ENCODE measurements at regions not wholly inside any gene's neighbourhood (a gene's known extent, or its start where the extent isn't known, plus 50 kb on each side); places are given as distances from the start of the nearest gene placed in this dataset.
A peak's percentile ranks its signal among the peaks of the same experiment; 100 is the strongest.
"Not testable (repeated sequence)": the region's sequence is repeated elsewhere in the genome, so short reads cannot be mapped to it uniquely, and the experiment has no call there.

GRCh38 chr12:127106041-127106440 is 1160.9 kb upstream of the TMEM132C start:
- no peak for DNase-seq

- DNase-seq: no peak
Observed at GRCh38 chr12:127106697-127107096, 1160.3 kb upstream of the TMEM132C start.

- DNase-seq: no peak
Observed at GRCh38 chr12:127107744-127108143, 1159.2 kb upstream of the TMEM132C start.

GRCh38 chr12:127108360-127109215 is 1158.4 kb upstream of the TMEM132C start:
- peak; percentile 19 for DNase-seq

GRCh38 chr12:127113945-127114344 is 1153.0 kb upstream of the TMEM132C start:
- no peak for DNase-seq

GRCh38 chr12:127115468-127116035 is 1151.4 kb upstream of the TMEM132C start:
- no peak for DNase-seq

- no peak for DNase-seq
Observed at GRCh38 chr12:127118251-127118650, 1148.7 kb upstream of the TMEM132C start.

GRCh38 chr12:127119600-127120140 is 1147.3 kb upstream of the TMEM132C start:
- DNase-seq: no peak

GRCh38 chr12:127120851-127121250 is 1146.1 kb upstream of the TMEM132C start:
- no peak for DNase-seq

- DNase-seq: no peak
Observed at GRCh38 chr12:127121494-127122084, 1145.4 kb upstream of the TMEM132C start.

- no peak for DNase-seq
Observed at GRCh38 chr12:127125607-127126259, 1141.2 kb upstream of the TMEM132C start.

GRCh38 chr12:127126260-127126628 is 1140.7 kb upstream of the TMEM132C start:
- DNase-seq: no peak

GRCh38 chr12:127127897-127128296 is 1139.1 kb upstream of the TMEM132C start:
- no peak for DNase-seq

- DNase-seq: no peak
Observed at GRCh38 chr12:127130506-127131124, 1136.4 kb upstream of the TMEM132C start.

GRCh38 chr12:127133675-127134335 is 1133.2 kb upstream of the TMEM132C start:
- DNase-seq: no peak

GRCh38 chr12:127140864-127141484 is 1126.0 kb upstream of the TMEM132C start:
- DNase-seq: not testable (repeated sequence)

- no peak for DNase-seq
Observed at GRCh38 chr12:127143020-127143419, 1124.0 kb upstream of the TMEM132C start.

- DNase-seq: no peak
Observed at GRCh38 chr12:127144770-127145169, 1122.2 kb upstream of the TMEM132C start.

GRCh38 chr12:127145241-127145928 is 1121.6 kb upstream of the TMEM132C start:
- no peak for DNase-seq

All from left kidney (tissue), 1 donor.